AG09309 (cell line): ENCODE measurements at regions not wholly inside any gene's neighbourhood (a gene's known extent, or its start where the extent isn't known, plus 50 kb on each side); places are given as distances from the start of the nearest gene placed in this dataset.

ENCODE experiments used
- DNase-seq: peaks from one replicate; pipeline ENCODE4 v3.0.0-alpha.2; 2010; ENCODE audit warnings: low read depth
- H3K4me3 ChIP-seq: 2 replicates; pipeline ENCODE4 v1.5.1; 2011; ENCODE audit warnings: mild to moderate bottlenecking, low read depth, low read length, moderate library complexity; ENCODE audit not compliant: control insufficient read depth
- CTCF ChIP-seq: IDR thresholded peaks from 2 replicates; pipeline ENCODE4 v1.5.1; 2011; ENCODE audit warnings: mild to moderate bottlenecking, low read depth, low read length, inconsistent platforms; ENCODE audit not compliant: insufficient read depth, control insufficient read depth; ENCODE audit errors: missing control alignments

GRCh38 chr16:51085271-51085670 lies 65.8 kb downstream of the SALL1 start:
- no peak overlapping the region for H3K4me3 ChIP-seq
- no peak for TF ChIP-seq CTCF
- no peak for DNase-seq

- DNase-seq = no peak
- no peak for TF ChIP-seq CTCF
- H3K4me3 ChIP-seq = no peak overlapping the region
Measured at GRCh38 chr16:51084074-51084928, 66.8 kb downstream of the SALL1 start.

GRCh38 chr16:51072591-51072990 lies 78.5 kb downstream of the SALL1 start:
- H3K4me3 ChIP-seq = no peak overlapping the region
- no peak for TF ChIP-seq CTCF
- no peak for DNase-seq

GRCh38 chr16:51071326-51071725 lies 79.7 kb downstream of the SALL1 start:
- H3K4me3 ChIP-seq = no peak overlapping the region
- DNase-seq = no peak
- TF ChIP-seq CTCF = no peak

- DNase-seq = no peak
- TF ChIP-seq CTCF = no peak
Measured at GRCh38 chr16:51067352-51067751, 83.7 kb downstream of the SALL1 start.

GRCh38 chr16:51062039-51062438 lies 89.0 kb downstream of the SALL1 start:
- H3K4me3 ChIP-seq = no peak overlapping the region
- TF ChIP-seq CTCF = no peak
- DNase-seq = no peak

More at GRCh38 chr16:51067352-51067751, 83.7 kb downstream of the SALL1 start:
- no peak overlapping the region for H3K4me3 ChIP-seq

GRCh38 chr16:51061328-51061727 lies 89.7 kb downstream of the SALL1 start:
- no peak overlapping the region for H3K4me3 ChIP-seq
- TF ChIP-seq CTCF = no peak
- DNase-seq = no peak
